HG03066 (cell line): ENCODE measurements at regions not wholly inside any gene's neighbourhood (a gene's known extent, or its start where the extent isn't known, plus 50 kb on each side); places are given as distances from the start of the nearest gene placed in this dataset.
"Not testable (repeated sequence)": the region's sequence is repeated elsewhere in the genome, so short reads cannot be mapped to it uniquely, and the experiment has no call there.

Experiments used
- ATAC-seq: cut with Tn5 transposase; IDR thresholded peaks from one replicate; pipeline ENCODE4 v1.9.1; 2021; ENCODE audit warnings: low read depth; ENCODE audit not compliant: unreplicated experiment

- peak; percentile 47 for ATAC-seq
Measured at GRCh38 chr16:58885528-58886170, 151.5 kb upstream of the GOT2 start.

DNA sequence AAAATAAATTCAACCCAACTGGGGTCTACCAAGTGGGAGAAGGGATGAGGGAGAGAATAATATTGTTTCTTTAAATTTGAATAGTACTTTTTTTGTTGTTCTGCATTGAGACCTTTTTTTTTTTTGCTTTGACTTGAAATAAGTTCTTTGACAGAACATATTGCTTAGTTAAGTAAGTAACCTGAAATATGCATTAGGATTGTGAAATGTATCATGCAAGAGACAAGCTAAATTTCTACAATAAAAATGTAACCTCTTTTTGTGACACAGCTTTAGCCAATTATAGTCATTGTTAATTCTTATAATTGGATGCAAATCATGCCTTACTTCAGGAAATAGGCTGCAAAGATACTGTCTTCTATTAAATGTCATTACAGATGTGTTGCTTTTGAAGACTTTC lies 150.0 kb upstream of the GOT2 start:
- ATAC-seq, result no peak

GRCh38 chr16:58883131-58883530 lies 149.0 kb upstream of the GOT2 start:
- no peak for ATAC-seq

DNA sequence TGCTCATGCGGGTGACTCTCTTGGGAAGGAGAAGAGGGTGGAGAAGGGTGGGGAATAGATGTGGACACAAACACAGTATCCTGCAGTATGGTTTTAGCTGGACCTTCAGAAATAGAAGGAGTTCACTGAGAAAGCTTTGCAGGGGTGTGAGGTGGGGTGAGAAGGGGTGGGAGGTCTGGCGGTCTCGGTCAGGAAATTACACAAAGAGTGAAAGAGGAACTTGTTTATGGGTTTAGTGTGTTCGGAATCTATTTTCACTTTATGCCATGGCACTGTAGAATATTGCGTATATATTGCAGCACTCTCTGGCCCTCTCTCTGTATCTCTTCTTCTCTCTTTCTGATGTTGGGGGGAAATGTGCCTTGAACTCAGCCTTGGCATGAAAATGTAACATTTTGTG lies 148.2 kb upstream of the GOT2 start:
- peak; percentile 96 for ATAC-seq

GRCh38 chr16:58878641-58879040 lies 144.5 kb upstream of the GOT2 start:
- not testable (repeated sequence) for ATAC-seq

DNA sequence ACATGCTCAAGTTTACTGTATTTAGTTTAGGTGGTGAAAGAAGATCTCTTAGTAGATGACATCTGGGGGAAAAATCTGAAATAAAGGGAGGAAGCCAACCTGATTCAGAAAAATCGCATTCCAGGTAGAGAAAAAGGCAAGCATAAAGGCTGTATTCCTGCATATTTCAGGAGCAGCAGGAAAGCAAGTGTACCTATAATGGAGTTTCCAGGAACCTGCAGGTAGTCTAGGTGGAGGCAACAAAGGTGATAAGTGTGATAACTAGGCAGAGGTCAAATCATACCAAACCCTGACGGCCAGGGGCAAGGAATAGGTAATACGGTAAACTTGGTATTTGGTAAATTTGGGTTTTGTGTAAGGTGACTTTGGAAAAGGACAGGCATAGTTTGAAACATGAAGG lies 132.8 kb upstream of the GOT2 start:
- ATAC-seq, result no peak

DNA sequence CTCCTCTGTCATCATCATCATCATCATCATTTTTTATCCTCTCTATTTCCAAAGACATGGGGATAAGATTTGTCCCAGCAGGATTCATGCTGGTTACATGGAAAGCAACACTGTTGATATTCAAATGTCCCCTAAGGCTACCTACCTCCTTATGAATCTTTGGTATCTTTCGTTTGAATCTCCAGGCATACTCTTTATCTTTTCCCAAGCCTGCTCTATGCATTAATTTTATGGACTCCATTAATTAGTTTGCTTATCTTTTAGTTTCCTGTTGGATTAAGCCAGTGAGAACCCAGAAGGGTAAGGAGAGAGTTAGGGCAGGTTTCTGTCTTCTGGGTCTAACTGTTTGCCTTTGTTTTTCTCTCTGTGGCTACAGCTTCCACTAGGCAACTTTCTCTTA lies 129.6 kb upstream of the GOT2 start:
- ATAC-seq, result no peak

DNA sequence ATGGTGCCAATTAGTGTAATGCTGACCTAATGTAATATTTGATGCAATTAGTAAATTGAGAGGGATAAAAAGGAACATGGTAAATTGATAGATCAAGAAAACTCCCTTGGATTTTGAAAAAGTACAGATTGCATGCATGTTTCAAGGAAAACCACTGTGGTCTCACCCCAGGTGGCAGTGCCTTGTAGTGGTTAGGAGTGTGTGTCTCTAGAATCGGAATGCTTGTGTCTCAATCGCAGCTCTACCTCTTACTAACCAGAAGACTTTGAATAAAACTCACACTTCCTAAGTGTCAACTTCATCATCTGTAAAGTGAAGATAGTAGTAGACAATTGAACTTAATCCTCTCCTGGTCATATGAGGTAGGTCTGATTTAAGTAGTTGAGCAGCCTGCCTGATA lies 128.9 kb upstream of the GOT2 start:
- no peak for ATAC-seq

DNA sequence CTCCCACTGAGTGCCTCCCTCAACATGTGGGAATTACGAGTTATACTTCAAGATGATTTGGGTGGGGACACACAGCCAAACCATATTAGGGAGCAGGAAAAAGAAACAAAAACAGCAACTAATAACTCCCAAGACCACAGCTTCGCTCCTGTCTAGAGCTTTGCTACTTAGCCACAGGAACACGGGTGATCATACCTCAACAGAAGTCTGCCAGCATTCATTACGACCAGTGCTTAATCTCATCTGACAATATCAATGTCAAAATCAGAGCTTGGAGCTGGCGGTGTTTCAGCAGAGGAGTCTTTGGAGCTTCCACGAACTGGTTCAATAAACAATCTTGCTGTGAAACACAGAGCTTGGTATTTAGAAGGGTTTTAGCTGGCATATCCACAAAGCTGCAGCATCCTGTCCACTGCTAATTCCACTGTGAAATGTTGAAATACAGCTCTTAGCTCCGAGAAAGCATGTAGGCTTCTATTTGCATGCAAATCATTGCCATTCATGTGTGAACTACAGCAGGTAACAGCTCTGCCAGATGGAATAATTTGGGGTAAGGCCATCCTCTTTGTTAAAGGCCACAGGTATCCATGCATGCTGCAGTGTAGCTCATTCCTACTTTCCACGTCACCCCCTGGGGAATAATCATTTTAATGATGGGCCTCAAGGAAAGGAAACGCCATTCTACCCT lies 128.4 kb upstream of the GOT2 start:
- ATAC-seq, result no peak

DNA sequence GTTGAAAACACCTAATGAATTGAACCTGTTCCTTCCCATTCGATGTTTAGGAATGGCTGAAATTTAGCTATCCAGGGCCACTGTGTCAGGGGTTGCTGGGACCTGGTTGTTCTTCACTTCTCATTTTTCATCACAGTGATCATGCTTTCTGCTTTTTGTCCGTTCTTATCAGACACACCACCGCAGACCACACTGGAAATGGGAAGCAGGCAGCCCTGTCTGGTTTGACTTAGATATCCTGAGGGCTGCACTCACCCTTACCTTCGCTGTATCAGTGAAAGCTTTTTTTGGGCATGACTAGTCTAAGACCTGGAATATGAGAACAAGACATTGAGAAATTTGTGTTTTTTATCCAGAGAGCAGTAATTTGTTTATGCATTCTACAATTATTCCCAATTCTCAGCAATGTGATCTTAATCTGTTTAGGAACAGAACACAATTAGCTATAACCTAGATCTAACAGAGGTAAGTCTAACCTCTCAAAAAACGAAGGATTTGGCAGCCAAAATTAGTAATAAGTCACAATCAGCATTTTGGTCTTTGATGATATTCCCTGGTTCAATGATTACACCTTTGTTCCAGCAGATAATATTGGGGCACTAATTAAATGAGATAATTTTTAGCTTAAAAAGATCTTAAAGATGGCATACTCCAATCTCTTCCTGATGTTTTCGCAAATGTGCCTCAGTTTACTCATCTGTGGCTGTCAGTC lies 126.0 kb upstream of the GOT2 start:
- no peak for ATAC-seq

- ATAC-seq, result not testable (repeated sequence)
Measured at GRCh38 chr16:58858577-58858976, 124.5 kb upstream of the GOT2 start.

- ATAC-seq, result no peak
Measured at GRCh38 chr16:58855291-58855863, 121.3 kb upstream of the GOT2 start.

GRCh38 chr16:58853854-58854791 lies 120.0 kb upstream of the GOT2 start:
- ATAC-seq, result peak; percentile 79

DNA sequence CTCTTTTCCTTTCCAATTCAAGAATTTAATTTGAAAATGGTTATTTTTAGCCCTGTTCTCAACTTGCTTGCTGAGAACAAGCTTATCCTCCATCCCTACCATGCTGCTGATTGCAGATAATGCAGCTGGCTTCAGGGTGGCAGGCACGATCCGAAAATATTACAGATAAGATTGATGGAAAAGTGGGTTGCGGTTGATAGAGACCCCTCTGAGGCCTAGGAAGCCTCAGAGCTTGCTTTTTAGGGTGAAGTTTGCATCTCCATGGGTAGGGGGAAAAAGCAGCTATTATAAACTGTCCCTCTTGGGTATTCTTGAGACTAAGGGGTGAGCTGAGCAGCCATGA lies 116.5 kb upstream of the GOT2 start:
- no peak for ATAC-seq

- no peak for ATAC-seq
Measured at GRCh38 chr16:58850019-58850677, 116.0 kb upstream of the GOT2 start.

GRCh38 chr16:58848662-58849002 lies 114.5 kb upstream of the GOT2 start:
- ATAC-seq, result no peak

- ATAC-seq, result no peak
Measured at GRCh38 chr16:58847902-58848661, 114.0 kb upstream of the GOT2 start.

DNA sequence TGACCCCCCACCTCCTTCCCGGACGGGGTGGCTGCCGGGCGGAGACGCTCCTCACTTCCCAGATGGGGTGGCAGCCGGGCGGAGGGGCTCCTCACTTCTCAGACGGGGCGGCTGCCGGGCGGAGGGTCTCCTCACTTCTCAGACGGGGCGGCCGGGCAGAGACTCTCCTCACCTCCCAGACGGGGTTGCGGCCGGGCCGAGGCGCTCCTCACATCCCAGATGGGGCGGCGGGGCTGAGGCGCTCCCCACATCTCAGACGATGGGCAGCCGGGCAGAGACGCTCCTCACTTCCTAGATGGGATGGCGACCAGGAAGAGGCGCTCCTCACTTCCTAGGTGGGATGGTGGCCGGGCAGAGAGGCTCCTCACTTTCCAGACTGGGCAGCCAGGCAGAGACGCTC lies 112.1 kb upstream of the GOT2 start:
- not testable (repeated sequence) for ATAC-seq

- no peak for ATAC-seq
Measured at GRCh38 chr16:58843675-58844074, 109.6 kb upstream of the GOT2 start.
